Activated CD4-positive, alpha-beta memory T cell treated with anti-CD3 and anti-CD28 coated beads for 36 hours (primary cell): ENCODE measurements at regions not wholly inside any gene's neighbourhood (a gene's known extent, or its start where the extent isn't known, plus 50 kb on each side); places are given as distances from the start of the nearest gene placed in this dataset.

Experiments
- CTCF ChIA-PET: fragments of 350-600 bp; sonication (Branson Sonifier 250); formaldehyde crosslinking; loops from one replicate; lab custom pipeline; 2021; ENCODE audit warnings: antibody characterized with exemption, inconsistent platforms; lab: Charles Lee
- POLR2A ChIA-PET: fragments of 350-600 bp; sonication (Branson Sonifier 250); formaldehyde crosslinking; loops from one replicate; lab custom pipeline; 2021; ENCODE audit warnings: antibody characterized with exemption; lab: Charles Lee
- DNase-seq: peaks from one replicate; pipeline ENCODE4 v3.0.0-alpha.2; 2020
- H3K27ac Mint-ChIP-seq: one replicate; pipeline ENCODE4 v1.8.0; 2021; ENCODE audit warnings: mixed read lengths
- H3K27me3 Mint-ChIP-seq: one replicate; pipeline ENCODE4 v1.8.0; 2021; ENCODE audit warnings: mixed read lengths
- H3K36me3 Mint-ChIP-seq: one replicate; pipeline ENCODE4 v1.8.0; 2021; ENCODE audit warnings: mixed read lengths
- H3K4me1 Mint-ChIP-seq: one replicate; pipeline ENCODE4 v1.8.0; 2021; ENCODE audit warnings: low read depth, mixed read lengths
- H3K4me3 Mint-ChIP-seq: one replicate; pipeline ENCODE4 v1.8.0; 2021; ENCODE audit warnings: mild to moderate bottlenecking, mixed read lengths
- H3K9me3 Mint-ChIP-seq: one replicate; pipeline ENCODE4 v1.8.0; 2021; ENCODE audit warnings: mixed read lengths
- intact Hi-C: fragments of 100-400 bp; cut with micrococcal nuclease; formaldehyde crosslinking; loops from one replicate; pipeline ENCODE4 v1.15.1; 2023

DNA sequence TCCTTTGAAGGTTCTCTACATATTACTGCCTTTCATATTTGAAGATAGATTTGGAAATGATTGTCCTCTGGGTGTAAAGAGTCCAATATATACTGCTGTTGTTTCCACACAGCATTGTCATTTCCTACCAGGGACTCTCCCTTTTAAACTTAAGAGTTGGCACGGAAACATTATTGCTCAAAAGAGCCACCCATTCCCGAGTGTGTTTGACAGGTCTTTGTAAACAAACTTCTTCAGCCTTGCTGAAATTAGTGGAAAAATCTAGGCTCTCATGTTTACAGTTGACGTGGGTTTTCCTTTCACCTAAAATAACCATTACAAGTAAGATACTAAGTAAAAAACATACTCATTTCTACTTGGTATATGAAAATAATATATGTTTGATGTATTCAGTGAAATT lies 111.4 kb upstream of the LIMCH1 start:
- POLR2A ChIA-PET, result no interaction called here
- intact Hi-C loops, result no loop called here
- H3K4me3 Mint-ChIP-seq, result no peak overlapping the region

DNA sequence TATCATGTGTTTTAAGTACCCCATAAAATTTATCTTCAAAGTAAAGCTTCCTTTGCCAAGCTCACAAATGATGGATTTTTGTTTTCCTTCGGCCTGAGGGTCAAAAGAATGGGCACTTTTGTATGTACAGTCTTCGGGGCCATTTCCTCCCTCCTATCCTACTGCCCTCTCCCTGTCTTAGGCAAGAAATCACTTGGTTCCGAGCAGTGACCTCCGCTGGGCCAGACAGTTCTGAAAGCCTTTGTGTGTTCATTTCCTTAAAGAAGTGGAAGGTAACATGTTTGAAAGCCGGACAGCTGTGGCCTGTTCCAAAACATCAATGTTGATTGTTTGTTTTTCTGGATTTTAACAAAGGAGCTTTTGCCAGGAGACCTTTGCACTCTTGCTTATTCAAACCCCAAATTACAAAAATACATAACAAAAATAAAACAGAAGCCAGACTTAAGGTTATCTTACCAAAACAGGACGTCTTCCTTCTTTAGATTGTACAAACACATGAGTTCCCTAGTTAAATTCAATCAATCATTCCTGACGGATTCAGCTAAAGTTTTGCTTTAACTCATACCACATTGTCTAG lies 110.6 kb upstream of the LIMCH1 start:
- POLR2A ChIA-PET, result no interaction called here
- Mint-ChIP-seq H3K4me1 (no peaks in the 10 kb centered on the region), H3K4me3 (no peak overlapping the region), H3K36me3 (no peaks in the 10 kb centered on the region), H3K9me3 (no peaks in the 10 kb centered on the region), H3K27me3 (no peaks in the 10 kb centered on the region), H3K27ac (no peak overlapping the region)
- intact Hi-C loops, result no loop called here
- CTCF ChIA-PET, result no interaction called here
- DNase-seq, result no peak

More for the DNA sequence above, 111.4 kb upstream of the LIMCH1 start:
- Mint-ChIP-seq H3K27ac (no peak overlapping the region), H3K27me3 (no peaks in the 10 kb centered on the region), H3K4me1 (no peaks in the 10 kb centered on the region), H3K9me3 (no peaks in the 10 kb centered on the region), H3K36me3 (no peaks in the 10 kb centered on the region)
- no peak for DNase-seq
- CTCF ChIA-PET, result no interaction called here

DNA sequence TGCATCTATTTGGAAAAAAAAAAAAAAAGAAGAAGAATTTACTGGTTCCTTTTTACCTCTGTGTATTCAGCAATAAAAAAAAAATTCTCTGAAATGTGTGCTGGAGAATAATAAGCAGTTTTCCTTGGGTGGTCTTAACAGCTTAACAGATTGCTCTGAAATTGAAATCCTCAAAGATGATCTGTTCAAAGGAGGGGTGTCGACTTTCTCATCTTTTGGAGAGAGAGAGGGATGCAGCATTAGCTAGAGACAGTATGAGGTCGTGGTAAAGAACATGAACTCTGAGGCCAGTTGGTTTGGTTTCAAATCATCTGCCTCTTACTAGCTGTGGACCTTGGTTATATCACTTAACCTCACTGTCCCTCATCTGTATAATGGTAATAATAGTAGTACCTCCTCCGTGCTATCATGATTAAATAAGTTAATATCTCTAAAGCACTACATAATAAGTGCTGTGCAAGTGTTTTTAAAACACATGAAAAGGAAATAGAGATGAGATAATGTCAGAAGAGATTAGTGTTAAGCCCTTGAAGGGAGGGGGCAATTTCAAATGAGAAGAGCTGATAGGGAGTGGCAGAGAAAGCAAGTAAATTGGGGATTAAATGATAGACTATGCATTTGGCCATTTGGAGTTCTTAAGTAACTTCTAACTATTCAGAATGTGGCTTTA lies 109.9 kb upstream of the LIMCH1 start:
- no peaks in the 10 kb centered on the region for H3K36me3 Mint-ChIP-seq
- intact Hi-C loops, result no loop called here
- DNase-seq, result no peak
- H3K4me1 Mint-ChIP-seq, result no peaks in the 10 kb centered on the region
- no peaks in the 10 kb centered on the region for H3K9me3 Mint-ChIP-seq
- POLR2A ChIA-PET, result no interaction called here
- no peaks in the 10 kb centered on the region for H3K27me3 Mint-ChIP-seq
- CTCF ChIA-PET, result no interaction called here
- no peak overlapping the region for H3K27ac Mint-ChIP-seq
- no peak overlapping the region for H3K4me3 Mint-ChIP-seq

- H3K9me3 Mint-ChIP-seq, result no peaks in the 10 kb centered on the region
- ChIA-PET CTCF (no interaction called here), POLR2A (no interaction called here)
- intact Hi-C loops, result no loop called here
- no peaks in the 10 kb centered on the region for H3K4me1 Mint-ChIP-seq
- H3K27ac Mint-ChIP-seq, result no peak overlapping the region
- no peaks in the 10 kb centered on the region for H3K36me3 Mint-ChIP-seq
- H3K4me3 Mint-ChIP-seq, result no peak overlapping the region
- no peaks in the 10 kb centered on the region for H3K27me3 Mint-ChIP-seq
- DNase-seq, result no peak
These were observed 109.2 kb upstream of the LIMCH1 start for GRCh38 chr4:41428601-41429279.

DNA sequence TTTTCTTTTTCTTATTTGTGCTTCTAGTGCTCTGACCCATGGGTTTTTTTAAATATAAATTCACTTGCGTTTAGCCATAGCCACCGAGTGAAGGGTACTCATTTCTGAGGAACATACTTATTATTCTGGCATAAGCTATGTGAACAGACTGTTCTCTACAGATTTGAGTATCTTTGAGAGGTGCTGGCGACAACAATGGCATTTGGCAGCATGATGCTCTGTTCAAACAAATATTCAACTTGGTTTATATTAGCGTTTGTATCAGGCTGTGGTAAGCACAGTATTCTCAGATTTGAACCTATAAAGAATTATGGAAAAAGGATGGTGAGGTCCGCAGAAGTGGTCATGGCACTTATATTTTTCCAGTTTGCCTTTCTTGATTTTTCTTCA lies 108.7 kb upstream of the LIMCH1 start:
- no peak for DNase-seq
- CTCF ChIA-PET, result no interaction called here
- Mint-ChIP-seq H3K27me3 (no peaks in the 10 kb centered on the region), H3K9me3 (no peaks in the 10 kb centered on the region), H3K4me1 (no peaks in the 10 kb centered on the region), H3K27ac (no peak overlapping the region), H3K36me3 (no peaks in the 10 kb centered on the region), H3K4me3 (no peak overlapping the region)
- POLR2A ChIA-PET, result no interaction called here
- intact Hi-C loops, result no loop called here

DNA sequence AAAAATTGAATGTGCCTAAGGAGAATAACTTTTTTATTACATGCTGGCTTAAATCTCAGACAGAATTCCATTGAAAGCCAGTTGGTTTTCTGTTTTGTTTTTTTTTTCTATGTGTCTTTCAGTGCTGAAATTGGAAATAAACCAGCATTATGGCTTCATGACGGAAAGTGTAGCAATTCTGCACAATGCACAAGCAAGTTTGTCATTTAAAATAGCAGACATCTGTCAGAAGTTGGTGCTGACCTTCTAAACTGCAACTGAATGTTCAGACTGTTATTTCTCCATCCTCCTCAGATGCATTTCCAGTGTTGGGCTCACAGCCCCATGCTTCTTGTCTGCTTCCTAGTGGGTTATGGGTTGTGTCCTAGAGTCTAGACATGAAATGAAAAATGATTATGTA lies 107.2 kb upstream of the LIMCH1 start:
- no peak for DNase-seq
- H3K9me3 Mint-ChIP-seq, result no peaks in the 10 kb centered on the region
- H3K4me3 Mint-ChIP-seq, result no peak overlapping the region
- CTCF ChIA-PET, result no interaction called here
- intact Hi-C loops, result no loop called here
- POLR2A ChIA-PET, result no interaction called here
- no peak overlapping the region for H3K27ac Mint-ChIP-seq
- H3K36me3 Mint-ChIP-seq, result no peaks in the 10 kb centered on the region
- H3K27me3 Mint-ChIP-seq, result no peaks in the 10 kb centered on the region
- H3K4me1 Mint-ChIP-seq, result no peaks in the 10 kb centered on the region

DNA sequence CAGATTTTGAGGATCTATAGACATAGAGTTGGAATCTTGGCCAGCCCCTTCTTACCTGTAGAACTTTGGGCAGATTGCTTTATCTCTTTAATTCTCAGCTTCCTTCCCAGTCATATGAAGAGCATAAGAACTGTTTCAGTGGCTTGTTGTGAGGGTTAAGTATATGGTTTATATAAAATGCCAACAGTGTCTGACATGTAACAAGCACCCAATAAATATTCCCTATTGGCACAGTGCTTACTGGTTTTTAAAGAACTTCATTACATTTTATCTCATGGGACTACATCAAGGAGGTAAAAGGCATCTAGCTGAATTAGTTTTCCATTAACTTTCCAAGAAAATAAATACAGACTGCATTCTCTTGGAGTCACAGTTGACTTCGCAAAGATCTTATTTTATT lies 106.7 kb upstream of the LIMCH1 start:
- intact Hi-C loops, result no loop called here
- H3K4me1 Mint-ChIP-seq, result no peaks in the 10 kb centered on the region
- no peak for DNase-seq
- POLR2A ChIA-PET, result no interaction called here
- no peaks in the 10 kb centered on the region for H3K9me3 Mint-ChIP-seq
- H3K36me3 Mint-ChIP-seq, result no peaks in the 10 kb centered on the region
- CTCF ChIA-PET, result no interaction called here
- no peaks in the 10 kb centered on the region for H3K27me3 Mint-ChIP-seq
- no peak overlapping the region for H3K27ac Mint-ChIP-seq
- H3K4me3 Mint-ChIP-seq, result no peak overlapping the region

- Mint-ChIP-seq H3K4me3 (no peak overlapping the region), H3K27me3 (no peaks in the 10 kb centered on the region), H3K36me3 (no peaks in the 10 kb centered on the region), H3K9me3 (no peaks in the 10 kb centered on the region), H3K27ac (no peak overlapping the region), H3K4me1 (no peaks in the 10 kb centered on the region)
- CTCF ChIA-PET, result no interaction called here
- POLR2A ChIA-PET, result no interaction called here
- intact Hi-C loops, result no loop called here
- no peak for DNase-seq
These were observed 105.7 kb upstream of the LIMCH1 start for GRCh38 chr4:41432219-41432618.

DNA sequence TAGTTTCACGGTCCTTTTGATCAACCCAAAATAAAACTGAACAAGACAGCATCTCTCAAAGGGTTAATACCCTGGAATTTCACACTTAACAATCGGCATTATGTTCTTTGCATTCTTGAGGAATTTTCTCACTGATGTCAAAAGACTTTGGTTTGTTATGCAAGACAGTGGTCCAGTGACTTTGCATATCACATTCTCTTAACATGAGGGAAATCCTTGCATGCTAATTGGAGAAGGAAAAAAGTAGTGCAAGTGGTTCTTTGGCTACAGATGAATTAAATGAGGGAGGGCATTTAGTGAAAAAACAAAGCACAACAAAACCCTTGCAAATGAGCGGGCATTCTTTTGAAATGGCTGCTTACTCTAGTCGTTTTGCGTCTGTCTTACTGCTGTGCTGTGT lies 105.1 kb upstream of the LIMCH1 start:
- no peak overlapping the region for H3K27ac Mint-ChIP-seq
- H3K36me3 Mint-ChIP-seq, result no peaks in the 10 kb centered on the region
- ChIA-PET POLR2A (no interaction called here), CTCF (no interaction called here)
- DNase-seq, result no peak
- no peak overlapping the region for H3K4me3 Mint-ChIP-seq
- H3K4me1 Mint-ChIP-seq, result no peaks in the 10 kb centered on the region
- no peaks in the 10 kb centered on the region for H3K27me3 Mint-ChIP-seq
- intact Hi-C loops, result no loop called here
- no peaks in the 10 kb centered on the region for H3K9me3 Mint-ChIP-seq

GRCh38 chr4:41433361-41433760 lies 104.6 kb upstream of the LIMCH1 start:
- H3K4me1 Mint-ChIP-seq, result no peaks in the 10 kb centered on the region

GRCh38 chr4:41435510-41435909 lies 102.4 kb upstream of the LIMCH1 start:
- intact Hi-C loops, result no loop called here
- ChIA-PET POLR2A (no interaction called here), CTCF (no interaction called here)
- no peaks in the 10 kb centered on the region for H3K4me1 Mint-ChIP-seq
- no peak overlapping the region for H3K27ac Mint-ChIP-seq
- H3K9me3 Mint-ChIP-seq, result no peaks in the 10 kb centered on the region
- no peak for DNase-seq
- H3K27me3 Mint-ChIP-seq, result no peaks in the 10 kb centered on the region
- H3K4me3 Mint-ChIP-seq, result no peak overlapping the region
- H3K36me3 Mint-ChIP-seq, result no peaks in the 10 kb centered on the region

More at GRCh38 chr4:41433361-41433760, 104.6 kb upstream of the LIMCH1 start:
- ChIA-PET CTCF (no interaction called here), POLR2A (no interaction called here)
- Mint-ChIP-seq H3K36me3 (no peaks in the 10 kb centered on the region), H3K4me3 (no peak overlapping the region), H3K27ac (no peak overlapping the region), H3K27me3 (no peaks in the 10 kb centered on the region), H3K9me3 (no peaks in the 10 kb centered on the region)
- intact Hi-C loops, result no loop called here
- DNase-seq, result no peak

DNA sequence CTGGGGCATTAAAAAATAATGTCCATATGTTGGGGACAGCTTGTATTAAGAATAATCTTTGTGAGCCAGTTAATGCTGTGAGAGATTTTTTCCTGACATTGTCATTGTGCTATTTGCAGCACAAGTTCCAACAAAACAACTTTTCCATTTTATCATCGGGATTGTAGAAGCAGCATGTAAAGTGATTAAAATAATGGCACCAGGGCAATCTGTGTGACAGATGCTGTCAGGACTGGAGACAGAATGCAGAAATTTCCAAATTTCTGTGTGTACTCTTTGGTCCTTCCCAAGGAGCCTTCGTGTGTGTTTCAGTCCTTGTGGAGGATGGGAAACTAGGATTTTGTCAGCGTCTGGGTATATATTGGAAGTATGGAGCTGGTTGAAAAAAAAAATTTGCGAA lies 101.5 kb upstream of the LIMCH1 start:
- Mint-ChIP-seq H3K4me3 (no peak overlapping the region), H3K9me3 (no peaks in the 10 kb centered on the region), H3K36me3 (no peaks in the 10 kb centered on the region), H3K4me1 (no peaks in the 10 kb centered on the region), H3K27me3 (no peaks in the 10 kb centered on the region), H3K27ac (no peak overlapping the region)
- CTCF ChIA-PET, result interaction anchor here (0.6 kb wide), 1 partner anchor 253 kb away, joined by 3 read pairs; no protein-coding TSS in a partner anchor
- intact Hi-C loops, result no loop called here
- DNase-seq, result no peak
- POLR2A ChIA-PET, result no interaction called here

- intact Hi-C loops, result no loop called here
- Mint-ChIP-seq H3K9me3 (no peaks in the 10 kb centered on the region), H3K27me3 (no peaks in the 10 kb centered on the region), H3K4me3 (no peak overlapping the region), H3K27ac (no peak overlapping the region), H3K4me1 (no peaks in the 10 kb centered on the region), H3K36me3 (no peaks in the 10 kb centered on the region)
- no peak for DNase-seq
- POLR2A ChIA-PET, result no interaction called here
- CTCF ChIA-PET, result no interaction called here
These were observed 100.8 kb upstream of the LIMCH1 start for GRCh38 chr4:41437111-41437536.
